Naive B cell (primary cell): ENCODE measurements at regions not wholly inside any gene's neighbourhood (a gene's known extent, or its start where the extent isn't known, plus 50 kb on each side); places are given as distances from the start of the nearest gene placed in this dataset.

Experiments used
- ATAC-seq, 2 donors: fragments of 150-1000 bp; cut with Tn5 transposase; 2 replicates each; pipeline ENCODE4 v1.10.0; 2021; ENCODE audit warnings: low read depth in 2 of 2, mild to moderate bottlenecking in 2 of 2, moderate library complexity in 2 of 2
- DNase-seq: peaks from one replicate; pipeline ENCODE4 v3.0.0; 2022
- H3K27ac Mint-ChIP-seq, 6 donors: one replicate each; pipeline ENCODE4 v1.8.0; 2020 to 2022; ENCODE audit warnings: mild to moderate bottlenecking in 6 of 6, mixed read lengths in 6 of 6, moderate library complexity in 5 of 6, inconsistent platforms in 2 of 6
- H3K27me3 Mint-ChIP-seq, 3 donors: one replicate each; pipeline ENCODE4 v1.8.0; 2021 to 2022; ENCODE audit warnings: mixed read lengths in 3 of 3, mild to moderate bottlenecking in 1 of 3
- H3K36me3 Mint-ChIP-seq, 2 donors: one replicate each; pipeline ENCODE4 v1.8.0; 2020 to 2022; ENCODE audit warnings: mixed read lengths in 2 of 2, inconsistent platforms in 1 of 2, mild to moderate bottlenecking in 1 of 2
- H3K4me1 Mint-ChIP-seq, 3 donors: one replicate each; pipeline ENCODE4 v1.8.0; 2020 to 2022; ENCODE audit warnings: mixed read lengths in 3 of 3, inconsistent platforms in 1 of 3, mild to moderate bottlenecking in 1 of 3, moderate library complexity in 1 of 3
- H3K4me3 Mint-ChIP-seq, 8 donors: one replicate each; pipeline ENCODE4 v1.8.0; 2020 to 2022; ENCODE audit warnings: mild to moderate bottlenecking in 8 of 8, mixed read lengths in 8 of 8, moderate library complexity in 8 of 8, inconsistent platforms in 2 of 8
- H3K9me3 Mint-ChIP-seq, 7 donors: one replicate each; pipeline ENCODE4 v1.8.0; 2020 to 2022; ENCODE audit warnings: mixed read lengths in 7 of 7, mild to moderate bottlenecking in 5 of 7, inconsistent platforms in 2 of 7, moderate library complexity in 1 of 7

DNA sequence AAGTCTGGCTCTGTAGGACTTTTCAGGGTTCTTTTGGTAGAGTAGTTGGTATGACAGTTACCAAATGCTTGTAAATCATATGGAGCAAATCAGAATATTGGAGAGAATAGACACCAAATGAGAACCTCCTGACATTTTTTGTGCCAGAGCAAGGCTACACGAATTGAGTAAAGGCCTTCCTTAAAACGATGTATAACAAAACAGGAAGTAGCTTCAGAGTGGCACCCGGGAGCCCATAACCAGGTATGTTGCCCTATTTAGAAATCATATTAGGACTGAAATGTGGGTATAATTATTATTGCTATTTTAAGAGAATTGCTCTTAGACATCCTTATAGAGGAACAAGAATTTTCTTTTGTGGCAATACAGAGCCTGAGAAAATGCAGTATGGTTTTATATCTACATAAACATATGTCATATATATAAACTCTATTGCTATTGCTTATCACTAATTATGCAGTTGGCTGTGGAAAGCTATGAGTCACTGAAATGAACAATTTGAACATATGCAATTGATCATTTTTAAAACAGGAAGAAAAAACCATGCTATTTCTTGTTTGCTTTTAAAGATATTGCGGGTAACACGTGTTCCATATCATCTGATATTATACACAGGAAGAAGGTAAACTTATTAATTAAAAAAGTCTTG, 197.4 kb upstream of the MTPN start:
- Mint-ChIP-seq H3K27ac (no peak overlapping the region), H3K36me3 (no peaks in the 10 kb centered on the region), H3K27me3 (no peaks in the 10 kb centered on the region), H3K4me1 (no peaks in the 10 kb centered on the region), H3K4me3 (no peak overlapping the region), H3K9me3 (peaks cover 0 to 2% (median 0%) of the 10 kb centered on the region in 7 donors)
- DNase-seq = no peak
- no peak for ATAC-seq

DNA sequence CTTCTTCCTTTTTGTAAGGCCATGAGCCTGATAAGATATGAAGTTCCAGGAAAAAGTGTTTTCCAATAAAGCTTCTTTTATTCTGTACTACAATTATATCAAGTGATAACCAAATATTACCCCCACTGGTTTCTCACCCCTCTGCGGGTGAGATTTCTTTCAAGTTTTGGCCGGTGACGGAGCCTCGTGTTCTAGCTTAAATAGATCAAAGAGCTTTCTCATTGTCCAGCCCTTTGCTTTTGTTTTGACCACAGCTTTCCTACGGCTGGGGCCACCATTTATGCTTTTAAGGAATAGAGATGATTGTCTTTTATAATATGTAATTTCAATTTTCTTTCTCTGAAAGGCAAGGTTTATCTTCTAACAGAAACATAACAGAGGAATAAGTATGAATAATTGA, 196.7 kb upstream of the MTPN start:
- no peaks in the 10 kb centered on the region for H3K36me3 Mint-ChIP-seq
- no peak overlapping the region for H3K4me3 Mint-ChIP-seq
- no peaks in the 10 kb centered on the region for H3K4me1 Mint-ChIP-seq
- H3K27ac Mint-ChIP-seq = no peak overlapping the region
- DNase-seq = no peak
- ATAC-seq = no peak
- peaks cover 0 to 2% (median 0%) of the 10 kb centered on the region in 7 donors for H3K9me3 Mint-ChIP-seq
- H3K27me3 Mint-ChIP-seq = no peaks in the 10 kb centered on the region

DNA sequence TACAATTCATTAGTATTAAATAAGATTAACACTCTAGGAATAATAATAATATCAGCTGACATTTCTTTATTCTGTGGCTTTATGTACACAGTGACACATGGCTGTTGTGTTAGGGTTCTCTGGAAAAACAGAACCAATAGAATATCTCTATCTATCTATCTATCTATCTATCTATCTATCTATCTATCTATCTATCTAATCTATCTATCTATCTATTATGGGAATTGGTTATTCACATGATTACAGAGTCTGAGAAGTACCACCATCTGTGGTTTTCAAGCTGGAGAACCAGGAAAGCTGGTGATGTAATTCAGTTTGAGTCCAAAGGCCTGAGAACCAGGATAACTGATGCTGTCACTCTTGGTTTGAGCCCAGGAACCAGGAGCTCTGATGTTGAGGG, 194.1 kb upstream of the MTPN start:
- H3K4me1 Mint-ChIP-seq = no peaks in the 10 kb centered on the region
- no peaks in the 10 kb centered on the region for H3K36me3 Mint-ChIP-seq
- H3K4me3 Mint-ChIP-seq = no peak overlapping the region
- no peak overlapping the region for H3K27ac Mint-ChIP-seq
- ATAC-seq (no peak), DNase-seq (no peak)
- no peaks in the 10 kb centered on the region for H3K27me3 Mint-ChIP-seq
- peaks cover 0 to 2% (median 0%) of the 10 kb centered on the region in 7 donors for H3K9me3 Mint-ChIP-seq

DNA sequence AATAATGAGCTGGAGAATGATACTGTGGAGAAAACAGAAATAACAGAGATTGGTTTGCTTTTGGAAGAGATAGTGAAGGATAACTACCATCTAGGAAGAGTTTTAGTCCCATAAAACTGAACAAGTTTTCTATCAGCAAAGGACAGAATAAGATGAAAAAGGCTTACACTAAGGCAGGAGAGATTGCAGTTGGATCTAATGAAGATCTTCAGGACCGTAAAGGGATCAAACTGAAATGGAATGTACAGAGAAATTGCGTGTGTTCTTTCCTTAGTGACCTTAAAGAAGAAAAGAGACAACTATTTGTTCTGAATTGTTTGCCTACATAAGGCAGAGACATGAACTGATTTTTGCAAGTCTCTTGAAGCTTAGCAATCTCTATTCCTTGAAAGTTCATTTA, 191.7 kb upstream of the MTPN start:
- Mint-ChIP-seq H3K27ac (no peak overlapping the region), H3K4me1 (no peaks in the 10 kb centered on the region), H3K36me3 (peaks cover 0 to 2% of the 10 kb centered on the region in 2 donors), H3K9me3 (peaks cover 0 to 3% (median 0%) of the 10 kb centered on the region in 7 donors), H3K27me3 (no peaks in the 10 kb centered on the region), H3K4me3 (no peak overlapping the region)
- DNase-seq (no peak), ATAC-seq (no peak)

DNA sequence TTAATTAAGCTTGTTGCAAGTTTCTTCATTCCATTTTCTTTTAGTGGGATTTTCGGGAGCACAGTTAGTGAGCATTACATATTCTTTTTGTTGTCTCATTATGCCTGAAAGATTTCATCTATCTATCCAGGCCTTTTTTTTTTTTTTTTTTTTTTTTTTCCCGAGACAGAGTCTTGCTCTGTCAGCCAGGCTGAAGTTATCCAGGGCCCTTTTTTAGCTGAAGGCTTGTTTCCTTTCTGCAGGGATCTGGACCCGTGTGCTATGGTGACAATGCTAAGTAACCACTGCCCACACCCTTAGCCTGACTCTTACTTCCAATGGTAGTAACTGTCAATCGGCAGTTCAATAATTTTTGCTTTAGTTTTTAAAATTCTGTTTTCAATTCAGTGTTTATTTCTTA, 190.8 kb upstream of the MTPN start:
- no peaks in the 10 kb centered on the region for H3K4me1 Mint-ChIP-seq
- H3K4me3 Mint-ChIP-seq = no peak overlapping the region
- ATAC-seq = no peak
- peaks cover 0 to 4% (median under 1%) of the 10 kb centered on the region in 7 donors for H3K9me3 Mint-ChIP-seq
- no peaks in the 10 kb centered on the region for H3K27me3 Mint-ChIP-seq
- no peak for DNase-seq
- H3K36me3 Mint-ChIP-seq = peaks cover 0 to 5% of the 10 kb centered on the region in 2 donors
- no peak overlapping the region for H3K27ac Mint-ChIP-seq

DNA sequence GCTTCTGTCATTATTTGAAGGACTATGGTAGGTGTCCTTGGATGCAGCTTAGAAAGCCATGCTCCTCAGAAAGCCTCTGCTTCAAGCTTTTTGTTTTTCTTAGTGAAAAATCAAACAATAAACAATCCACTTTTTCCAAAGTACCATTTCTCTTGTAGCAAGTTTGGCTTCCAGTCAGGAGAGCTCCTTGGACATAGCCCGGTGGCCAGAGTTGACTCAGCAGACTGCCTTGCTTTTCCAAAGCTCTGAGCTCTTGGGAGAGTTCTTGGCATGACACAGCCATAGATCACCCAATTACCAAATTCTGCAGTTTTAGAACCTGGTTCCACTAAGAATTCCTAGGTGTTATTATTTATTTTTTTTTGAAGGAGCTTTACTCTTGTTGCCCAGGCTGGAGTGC, 189.4 kb upstream of the MTPN start:
- ATAC-seq = no peak
- no peaks in the 10 kb centered on the region for H3K27me3 Mint-ChIP-seq
- no peak overlapping the region for H3K4me3 Mint-ChIP-seq
- no peaks in the 10 kb centered on the region for H3K4me1 Mint-ChIP-seq
- H3K36me3 Mint-ChIP-seq = peaks cover 0 to 7% of the 10 kb centered on the region in 2 donors
- no peak overlapping the region for H3K27ac Mint-ChIP-seq
- DNase-seq = no peak
- peaks cover 0 to 4% (median 2%) of the 10 kb centered on the region in 7 donors for H3K9me3 Mint-ChIP-seq

DNA sequence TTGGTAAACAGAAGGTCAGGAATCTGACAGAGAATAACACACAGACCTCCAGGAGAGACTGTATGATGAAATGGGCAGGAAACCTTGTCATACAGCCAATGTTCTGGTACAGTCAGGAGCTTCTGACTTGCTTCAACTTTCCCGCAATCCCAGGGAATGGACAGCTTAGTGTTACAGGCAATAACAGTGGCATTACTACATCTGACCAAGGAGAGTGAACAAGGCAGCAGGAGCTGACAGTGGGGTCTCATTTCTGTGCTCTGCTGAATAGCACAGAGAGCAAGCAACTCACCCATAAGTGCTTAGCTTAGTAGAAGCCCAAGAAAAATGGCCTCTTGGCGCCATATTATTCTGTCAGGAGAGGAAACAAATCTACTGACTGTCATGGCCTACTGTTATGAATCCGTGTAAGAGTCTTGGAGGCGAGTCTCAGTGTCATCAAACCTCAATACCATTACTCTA, 186.2 kb upstream of the MTPN start:
- no peak overlapping the region for H3K27ac Mint-ChIP-seq
- ATAC-seq (no peak), DNase-seq (no peak)
- peaks cover 0 to 7% of the 10 kb centered on the region in 2 donors for H3K36me3 Mint-ChIP-seq
- H3K4me3 Mint-ChIP-seq = no peak overlapping the region
- peaks cover 0 to 7% (median 4%) of the 10 kb centered on the region in 7 donors for H3K9me3 Mint-ChIP-seq
- H3K27me3 Mint-ChIP-seq = peaks cover 0 to 5% (median 0%) of the 10 kb centered on the region in 3 donors
- no peaks in the 10 kb centered on the region for H3K4me1 Mint-ChIP-seq

DNA sequence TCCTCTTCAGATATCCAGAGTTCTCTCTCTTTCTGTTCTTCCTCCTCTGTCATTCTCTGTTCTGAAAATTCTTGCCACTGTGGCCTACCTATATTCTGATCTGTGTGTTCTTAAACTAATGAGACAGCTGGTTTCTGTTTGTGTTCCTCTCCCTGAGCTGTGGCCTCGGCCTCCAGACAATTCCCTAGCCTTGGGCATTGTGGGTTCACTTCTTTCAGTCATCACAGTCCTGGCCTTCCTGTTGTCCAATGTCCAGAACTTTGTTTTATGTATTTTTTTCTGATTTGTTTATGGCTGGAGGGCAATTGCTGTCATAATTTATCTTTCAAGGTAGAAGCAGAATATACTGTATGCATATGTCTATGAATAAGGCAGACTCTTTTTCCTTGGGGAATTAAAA, 173.2 kb upstream of the MTPN start:
- no peak for ATAC-seq
- Mint-ChIP-seq H3K27ac (no peak overlapping the region), H3K4me3 (no peak overlapping the region), H3K9me3 (no peaks in the 10 kb centered on the region), H3K4me1 (no peaks in the 10 kb centered on the region), H3K36me3 (peaks cover 0 to 7% of the 10 kb centered on the region in 2 donors), H3K27me3 (peaks cover 4 to 7% (median 7%) of the 10 kb centered on the region in 3 donors)
- DNase-seq = no peak

DNA sequence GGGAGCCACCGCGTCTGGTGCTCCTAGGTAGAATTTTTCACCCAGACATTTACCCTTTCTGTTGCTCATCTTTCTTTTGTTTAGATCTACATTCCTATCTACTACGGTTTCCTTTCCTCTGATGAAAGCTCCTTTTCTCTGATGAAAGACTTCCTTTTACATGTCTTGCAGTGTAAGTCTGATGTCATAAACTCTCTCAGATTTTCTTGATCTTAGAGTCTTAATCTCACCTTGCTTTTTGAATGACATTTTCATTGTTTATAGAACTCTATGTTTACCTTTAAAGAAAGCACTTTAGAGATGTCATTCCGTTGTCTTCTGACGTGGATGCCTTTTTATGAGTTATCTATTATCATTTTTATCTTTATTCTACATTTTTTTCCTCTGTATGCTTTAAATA, 171.8 kb upstream of the MTPN start:
- Mint-ChIP-seq H3K9me3 (no peaks in the 10 kb centered on the region), H3K4me1 (no peaks in the 10 kb centered on the region), H3K27ac (no peak overlapping the region), H3K36me3 (peaks cover 0 to 7% of the 10 kb centered on the region in 2 donors), H3K27me3 (peaks cover 4 to 7% (median 7%) of the 10 kb centered on the region in 3 donors), H3K4me3 (no peak overlapping the region)
- DNase-seq (no peak), ATAC-seq (no peak)

DNA sequence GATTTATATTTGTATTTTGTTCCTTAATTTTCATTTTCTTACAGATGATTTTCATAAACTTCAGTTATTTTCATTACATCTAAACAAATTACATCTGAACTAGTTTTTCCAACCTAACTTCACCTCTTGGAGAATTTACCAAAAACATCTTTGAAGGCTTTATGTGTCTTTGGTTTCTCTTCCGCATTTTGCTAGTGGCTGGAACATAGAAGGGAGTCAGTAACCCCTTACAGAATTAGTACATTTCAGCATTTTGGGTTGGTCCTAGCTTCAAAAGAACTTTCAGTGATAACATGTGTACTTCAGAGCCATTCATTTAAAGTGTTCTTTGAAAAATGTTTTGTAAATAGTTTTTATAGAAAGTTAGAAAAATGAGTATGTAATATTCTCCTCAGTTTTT, 169.8 kb upstream of the MTPN start:
- peaks cover 0 to 7% of the 10 kb centered on the region in 2 donors for H3K36me3 Mint-ChIP-seq
- H3K9me3 Mint-ChIP-seq = peaks cover 0 to under 1% (median 0%) of the 10 kb centered on the region in 7 donors
- DNase-seq (no peak), ATAC-seq (no peak)
- peak overlapping the region in 1 of 6 donors; percentile 4 for H3K27ac Mint-ChIP-seq
- H3K27me3 Mint-ChIP-seq = peaks cover 4 to 7% (median 7%) of the 10 kb centered on the region in 3 donors
- no peak overlapping the region for H3K4me3 Mint-ChIP-seq
- H3K4me1 Mint-ChIP-seq = no peaks in the 10 kb centered on the region

DNA sequence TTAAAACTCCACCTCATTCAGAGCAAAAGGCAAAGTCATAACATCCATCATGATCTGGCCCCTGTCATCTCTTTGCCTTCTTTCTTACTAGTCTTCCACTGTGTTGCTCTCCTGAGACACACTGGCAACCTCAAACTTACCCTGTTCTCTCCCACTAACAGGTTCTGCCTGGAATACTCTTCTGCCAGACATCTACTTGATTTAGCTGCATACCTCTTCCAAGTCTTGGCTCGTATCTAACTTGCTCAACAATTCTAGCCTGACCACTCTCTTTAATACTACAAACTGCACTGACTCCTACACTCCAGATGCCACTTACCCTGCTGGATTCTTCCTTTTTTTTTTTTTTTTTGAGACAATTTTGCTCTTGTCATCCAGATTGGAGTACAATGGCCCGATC, 167.0 kb upstream of the MTPN start:
- Mint-ChIP-seq H3K4me1 (no peaks in the 10 kb centered on the region), H3K36me3 (no peaks in the 10 kb centered on the region), H3K27ac (no peak overlapping the region), H3K27me3 (peaks cover 0 to 4% (median 0%) of the 10 kb centered on the region in 3 donors), H3K9me3 (peaks cover 0 to 1% (median 0%) of the 10 kb centered on the region in 7 donors), H3K4me3 (no peak overlapping the region)
- DNase-seq (no peak), ATAC-seq (no peak)

DNA sequence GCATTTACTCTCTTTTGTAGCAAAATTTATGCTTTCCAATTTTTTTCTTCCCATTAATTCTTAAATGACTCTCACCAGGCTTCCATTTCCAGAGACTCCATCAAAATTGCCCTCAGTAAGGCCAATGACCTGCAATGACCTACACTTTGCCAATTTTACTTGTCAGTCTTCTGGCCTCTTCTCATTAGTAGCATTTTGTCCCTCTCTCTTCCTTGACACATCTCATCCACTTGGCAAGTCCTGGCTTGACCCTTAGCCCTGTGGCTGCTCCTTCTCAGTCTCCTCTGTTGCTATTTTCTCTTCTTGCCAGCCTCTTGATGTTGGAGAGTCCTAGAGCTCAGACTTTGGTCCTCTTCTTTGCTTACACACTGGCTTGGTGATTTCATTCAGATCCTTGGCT, 166.1 kb upstream of the MTPN start:
- Mint-ChIP-seq H3K4me1 (no peaks in the 10 kb centered on the region), H3K27ac (no peak overlapping the region), H3K9me3 (peaks cover 0 to 1% (median 0%) of the 10 kb centered on the region in 7 donors), H3K27me3 (peaks cover 0 to 3% (median 0%) of the 10 kb centered on the region in 3 donors), H3K4me3 (no peak overlapping the region), H3K36me3 (no peaks in the 10 kb centered on the region)
- ATAC-seq (no peak), DNase-seq (no peak)

DNA sequence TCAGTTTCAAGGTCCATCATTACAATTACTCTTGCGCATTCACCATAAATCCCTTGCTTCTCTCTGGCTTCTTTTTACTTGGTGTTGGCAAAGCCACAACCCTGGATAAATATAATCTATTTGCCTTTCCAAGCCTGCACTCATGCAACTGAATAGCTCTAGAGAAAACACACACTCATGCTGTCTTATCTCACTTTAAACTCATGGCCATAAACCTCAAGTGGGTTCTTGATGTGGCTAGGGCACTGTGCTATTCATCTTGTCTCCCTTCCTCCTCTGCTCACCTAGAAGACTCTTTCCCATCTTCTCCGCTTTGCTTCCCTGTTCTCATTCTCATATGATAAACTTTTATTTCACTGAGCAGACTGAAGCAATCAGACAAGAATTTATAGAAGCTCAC, 165.4 kb upstream of the MTPN start:
- H3K27ac Mint-ChIP-seq = no peak overlapping the region
- H3K36me3 Mint-ChIP-seq = no peaks in the 10 kb centered on the region
- no peaks in the 10 kb centered on the region for H3K27me3 Mint-ChIP-seq
- DNase-seq (no peak), ATAC-seq (no peak)
- peaks cover 0 to 1% (median 0%) of the 10 kb centered on the region in 7 donors for H3K9me3 Mint-ChIP-seq
- H3K4me1 Mint-ChIP-seq = no peaks in the 10 kb centered on the region
- H3K4me3 Mint-ChIP-seq = no peak overlapping the region

DNA sequence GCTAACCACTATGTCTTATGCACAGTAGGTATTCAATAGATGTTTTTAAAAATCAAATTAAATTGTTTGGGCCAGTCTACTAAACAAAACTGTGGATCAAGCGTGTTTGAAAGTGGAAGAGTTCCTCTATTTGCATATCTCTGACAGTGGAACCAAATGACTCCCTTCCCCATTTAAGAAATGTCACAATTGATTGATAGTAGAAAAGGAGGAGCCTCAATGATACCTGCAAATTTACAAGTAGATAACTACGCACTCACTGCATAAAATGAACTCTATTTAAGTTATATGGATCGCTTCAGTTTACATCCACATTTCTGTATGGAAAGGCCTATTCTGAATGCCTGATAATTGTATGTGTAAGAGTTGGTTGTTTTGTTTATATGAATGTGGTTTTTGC, 163.3 kb upstream of the MTPN start:
- DNase-seq (no peak), ATAC-seq (no peak)
- Mint-ChIP-seq H3K36me3 (no peaks in the 10 kb centered on the region), H3K27ac (no peak overlapping the region), H3K4me1 (no peaks in the 10 kb centered on the region), H3K27me3 (no peaks in the 10 kb centered on the region), H3K4me3 (no peak overlapping the region), H3K9me3 (peaks cover 0 to 1% (median 0%) of the 10 kb centered on the region in 7 donors)
